ENCODE measurements at regions not wholly inside any gene's neighbourhood (a gene's known extent, or its start where the extent isn't known, plus 50 kb on each side); places are given as distances from the start of the nearest gene placed in this dataset.

DNA sequence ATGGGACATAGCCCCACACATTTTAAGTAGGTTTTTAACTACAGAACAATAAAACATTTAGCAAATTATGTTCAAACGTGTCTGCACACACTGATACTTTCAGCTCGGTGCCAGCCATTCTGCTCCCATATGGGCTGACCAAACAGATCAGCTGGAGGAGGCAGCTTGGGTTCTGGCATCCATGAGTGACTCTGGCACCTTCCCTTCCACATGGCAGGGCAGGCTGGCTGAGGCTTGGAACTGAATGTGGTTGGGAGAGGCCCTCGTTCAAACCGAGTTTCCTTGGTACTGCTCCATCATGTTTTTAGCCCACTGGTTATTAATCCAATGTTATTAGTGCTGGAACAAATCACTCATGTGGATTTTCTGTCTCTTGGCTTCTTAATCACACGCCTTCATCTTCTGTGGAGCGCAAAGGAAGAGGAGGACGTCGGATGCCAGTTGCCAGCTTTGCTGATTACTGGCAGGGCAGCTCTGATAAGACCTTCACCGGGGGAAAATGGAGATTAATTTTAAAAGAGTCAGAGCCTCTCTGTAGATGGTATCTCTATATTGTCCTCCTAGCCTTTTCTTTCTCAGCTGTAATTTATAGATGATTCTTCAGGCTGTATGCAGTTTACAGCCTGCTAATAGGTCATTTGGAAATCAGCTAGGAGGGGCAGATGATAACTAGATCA, 93.1 kb upstream of the TIAM2 start:
- no peak overlapping the region for H3K4me2 ChIP-seq
- no peak overlapping the region for H3K4me3 ChIP-seq (IDR thresholded peaks at IDR 0.05; ENCODE audit: insufficient read depth, low read depth, low read length)
- no peaks in the 10 kb centered on the region for H3K36me3 ChIP-seq (ENCODE audit: insufficient read depth)
- no peaks in the 10 kb centered on the region for H3K27me3 ChIP-seq (ENCODE audit: insufficient read depth, low read depth)
- no peaks in the 10 kb centered on the region for H3K4me1 ChIP-seq (ENCODE audit: low read depth, poor library complexity, severe bottlenecking)
- no peak overlapping the region for H3K27ac ChIP-seq
- no peak overlapping the region for H3K9ac ChIP-seq
- H3K79me2 ChIP-seq (ENCODE audit: insufficient read depth, low read depth): no peaks in the 10 kb centered on the region
- H2AFZ ChIP-seq (ENCODE audit: low read depth): no peak overlapping the region
- TF ChIP-seq CTCF (conservative IDR thresholded peaks at IDR 0.05; ENCODE audit: low read depth, low read length): no peak
- no peaks in the 10 kb centered on the region for H4K20me1 ChIP-seq (ENCODE audit: insufficient read depth)

GRCh38 chr6:154907291-154907690, 87.8 kb upstream of the TIAM2 start:
- no peaks in the 10 kb centered on the region for H3K36me3 ChIP-seq (ENCODE audit: insufficient read depth)
- no peaks in the 10 kb centered on the region for H3K27me3 ChIP-seq (ENCODE audit: insufficient read depth, low read depth)
- no peak overlapping the region for H3K4me2 ChIP-seq
- H3K79me2 ChIP-seq (ENCODE audit: insufficient read depth, low read depth): no peaks in the 10 kb centered on the region
- no peak overlapping the region for H3K9ac ChIP-seq
- no peak overlapping the region for H3K27ac ChIP-seq
- no peaks in the 10 kb centered on the region for H3K4me1 ChIP-seq (ENCODE audit: low read depth, poor library complexity, severe bottlenecking)
- TF ChIP-seq CTCF (conservative IDR thresholded peaks at IDR 0.05; ENCODE audit: low read depth, low read length): no peak
- no peak overlapping the region for H3K4me3 ChIP-seq (IDR thresholded peaks at IDR 0.05; ENCODE audit: insufficient read depth, low read depth, low read length)
- no peaks in the 10 kb centered on the region for H4K20me1 ChIP-seq (ENCODE audit: insufficient read depth)
- H2AFZ ChIP-seq (ENCODE audit: low read depth): no peak overlapping the region

- H3K4me3 ChIP-seq (IDR thresholded peaks at IDR 0.05; ENCODE audit: insufficient read depth, low read depth, low read length): no peak overlapping the region
- H3K79me2 ChIP-seq (ENCODE audit: insufficient read depth, low read depth): no peaks in the 10 kb centered on the region
- no peaks in the 10 kb centered on the region for H3K27me3 ChIP-seq (ENCODE audit: insufficient read depth, low read depth)
- H4K20me1 ChIP-seq (ENCODE audit: insufficient read depth): no peaks in the 10 kb centered on the region
- H3K9ac ChIP-seq: no peak overlapping the region
- TF ChIP-seq CTCF (conservative IDR thresholded peaks at IDR 0.05; ENCODE audit: low read depth, low read length): no peak
- H3K4me2 ChIP-seq: no peak overlapping the region
- H3K36me3 ChIP-seq (ENCODE audit: insufficient read depth): no peaks in the 10 kb centered on the region
- H2AFZ ChIP-seq (ENCODE audit: low read depth): no peak overlapping the region
- no peak overlapping the region for H3K27ac ChIP-seq
- no peaks in the 10 kb centered on the region for H3K4me1 ChIP-seq (ENCODE audit: low read depth, poor library complexity, severe bottlenecking)
These were observed 86.4 kb upstream of the TIAM2 start for GRCh38 chr6:154908723-154909122.

DNA sequence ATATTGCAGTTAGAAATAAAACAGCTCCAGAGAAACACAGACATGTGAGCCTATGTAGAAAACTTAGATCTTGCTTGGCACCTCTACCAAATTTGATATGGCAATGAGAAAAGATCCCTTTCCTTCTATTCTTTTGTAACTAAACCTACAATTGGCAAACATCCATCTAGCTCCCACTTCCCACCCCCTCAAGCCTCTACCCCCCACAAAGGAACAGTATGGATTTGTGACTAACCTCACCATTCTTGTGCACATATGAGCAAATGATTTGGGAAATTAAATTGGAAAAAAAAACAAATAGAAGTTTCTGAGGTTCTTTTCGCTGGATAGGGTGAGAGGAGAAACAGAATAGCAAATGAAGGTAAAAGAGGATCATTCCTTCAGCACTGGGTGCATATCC, 85.8 kb upstream of the TIAM2 start:
- no peaks in the 10 kb centered on the region for H3K27me3 ChIP-seq (ENCODE audit: insufficient read depth, low read depth)
- no peaks in the 10 kb centered on the region for H3K79me2 ChIP-seq (ENCODE audit: insufficient read depth, low read depth)
- no peaks in the 10 kb centered on the region for H3K4me1 ChIP-seq (ENCODE audit: low read depth, poor library complexity, severe bottlenecking)
- H3K4me3 ChIP-seq (IDR thresholded peaks at IDR 0.05; ENCODE audit: insufficient read depth, low read depth, low read length): no peak overlapping the region
- H4K20me1 ChIP-seq (ENCODE audit: insufficient read depth): no peaks in the 10 kb centered on the region
- no peaks in the 10 kb centered on the region for H3K36me3 ChIP-seq (ENCODE audit: insufficient read depth)
- no peak overlapping the region for H2AFZ ChIP-seq (ENCODE audit: low read depth)
- no peak overlapping the region for H3K4me2 ChIP-seq
- H3K27ac ChIP-seq: no peak overlapping the region
- H3K9ac ChIP-seq: no peak overlapping the region
- no peak for TF ChIP-seq CTCF (conservative IDR thresholded peaks at IDR 0.05; ENCODE audit: low read depth, low read length)
